ENCODE measurements at regions not wholly inside any gene's neighbourhood (a gene's known extent, or its start where the extent isn't known, plus 50 kb on each side); places are given as distances from the start of the nearest gene placed in this dataset.

DNA sequence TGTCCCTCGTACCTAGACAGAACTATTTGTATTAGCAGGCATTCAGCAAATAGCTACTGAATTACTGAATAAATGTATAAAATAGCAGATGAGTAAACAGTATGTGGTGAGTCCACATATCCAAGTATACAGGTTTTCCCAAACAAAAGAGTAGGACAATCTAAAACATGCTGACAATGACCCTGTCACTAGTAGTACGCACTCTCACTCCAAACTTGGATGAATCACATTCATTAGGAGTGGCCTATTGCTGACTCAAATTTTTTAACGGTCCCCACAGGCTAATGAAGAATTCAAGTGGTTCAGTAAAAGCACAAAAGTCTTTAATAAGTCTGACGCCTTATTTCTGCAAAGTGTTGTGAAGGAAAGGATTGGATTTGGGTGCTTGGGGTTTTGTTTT lies 449.3 kb upstream of the THBS1 start:
- no peaks in the 10 kb centered on the region for H3K27me3 ChIP-seq (ENCODE audit: low read depth)
- H3K4me3 ChIP-seq = no peak overlapping the region
- no peaks in the 10 kb centered on the region for H3K9me3 ChIP-seq
- no peak for DNase-seq (ENCODE audit: low spot score in 2 of 2)
- in situ Hi-C loops (cut with MboI; ENCODE audit: low sequenced_read_pairs) = no loop called here
- H3K36me3 ChIP-seq (replicated peaks) = no peaks in the 10 kb centered on the region
- H3K4me1 ChIP-seq = peaks cover 22% of the 10 kb centered on the region

DNA sequence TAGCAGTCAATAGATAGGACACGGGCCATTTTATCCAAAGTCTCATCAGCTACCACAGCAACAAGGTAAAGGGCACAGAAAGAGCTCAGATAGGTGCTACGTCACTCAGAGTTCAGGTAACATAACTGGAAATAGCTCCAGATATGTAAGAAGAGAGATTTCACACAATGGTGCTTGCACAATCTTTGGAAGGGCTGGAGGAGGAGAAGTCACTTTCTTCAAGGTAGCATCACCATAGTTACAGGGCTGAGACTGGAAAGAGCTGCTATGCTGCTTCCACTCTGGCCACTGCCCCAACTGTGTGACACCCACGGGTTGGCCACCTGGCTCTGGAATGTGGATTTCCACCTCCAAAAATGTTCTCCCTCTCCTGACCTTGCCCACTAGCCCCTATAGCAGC lies 448.8 kb upstream of the THBS1 start:
- no peak for DNase-seq (ENCODE audit: low spot score in 2 of 2)
- Histone ChIP-seq H3K4me1 (peaks cover 20% of the 10 kb centered on the region), H3K27me3 (ENCODE audit: low read depth) (no peaks in the 10 kb centered on the region), H3K4me3 (no peak overlapping the region), H3K9me3 (no peaks in the 10 kb centered on the region), H3K36me3 (replicated peaks) (no peaks in the 10 kb centered on the region)
- in situ Hi-C loops (cut with MboI; ENCODE audit: low sequenced_read_pairs) = no loop called here

DNA sequence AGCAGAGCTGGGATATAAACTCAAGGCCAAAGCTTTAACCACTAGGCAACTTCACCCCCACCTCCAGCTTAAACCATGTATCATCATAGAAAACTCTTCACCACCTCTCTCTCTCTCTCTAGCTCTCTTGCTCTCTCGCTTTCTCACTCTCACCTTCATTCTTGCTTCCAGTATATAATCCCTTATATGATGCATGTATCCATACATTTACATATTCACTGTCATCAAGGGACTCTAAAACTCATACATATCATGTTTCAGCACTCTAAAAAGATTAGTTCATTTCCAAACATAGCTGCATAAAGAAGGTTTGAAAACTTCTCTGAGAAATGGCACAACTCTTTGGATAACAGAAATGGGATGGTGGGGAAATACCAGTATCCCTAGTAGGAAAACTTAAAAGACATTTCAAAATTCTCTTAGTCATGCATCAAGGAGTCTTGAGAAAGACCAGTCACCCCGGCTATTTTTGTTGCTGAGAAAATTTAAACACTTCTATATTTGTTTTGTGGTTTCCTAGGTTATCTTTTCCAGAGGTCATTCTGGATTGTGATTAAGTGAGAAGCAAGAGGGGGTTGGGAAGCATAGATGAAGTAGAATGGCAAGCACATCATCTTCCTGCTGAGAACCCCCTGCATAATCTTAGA lies 447.8 kb upstream of the THBS1 start:
- in situ Hi-C loops (cut with MboI; ENCODE audit: low sequenced_read_pairs) = no loop called here
- Histone ChIP-seq H3K4me1 (peaks cover 10% of the 10 kb centered on the region), H3K4me3 (no peak overlapping the region), H3K36me3 (replicated peaks) (no peaks in the 10 kb centered on the region), H3K27me3 (ENCODE audit: low read depth) (no peaks in the 10 kb centered on the region), H3K9me3 (no peaks in the 10 kb centered on the region)
- DNase-seq (ENCODE audit: low spot score in 2 of 2) = no peak

DNA sequence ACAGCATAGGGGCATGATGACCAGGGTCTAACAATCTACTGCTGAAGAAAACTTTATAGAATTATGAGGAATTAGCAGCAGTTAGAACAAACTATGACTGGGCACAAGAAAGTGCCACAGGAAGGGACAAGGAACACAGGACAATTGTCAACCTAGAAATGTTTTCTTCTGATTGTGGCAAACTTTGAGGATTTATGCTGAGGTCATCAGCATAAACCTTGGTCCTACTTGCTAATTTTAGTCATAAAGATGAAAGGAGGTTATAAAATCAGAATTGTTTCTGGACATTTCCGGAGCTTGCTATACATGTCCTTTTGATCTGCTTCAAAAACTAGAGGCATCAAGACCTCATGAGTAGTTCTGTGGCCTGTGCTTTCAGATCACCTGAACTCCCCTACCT lies 446.6 kb upstream of the THBS1 start:
- Histone ChIP-seq H3K4me1 (no peaks in the 10 kb centered on the region), H3K9me3 (no peaks in the 10 kb centered on the region; the same call in 1 of the 2 replicates), H3K36me3 (replicated peaks) (no peaks in the 10 kb centered on the region), H3K27me3 (ENCODE audit: low read depth) (no peaks in the 10 kb centered on the region), H3K4me3 (no peak overlapping the region)
- in situ Hi-C loops (cut with MboI; ENCODE audit: low sequenced_read_pairs) = no loop called here
- no peak for DNase-seq (ENCODE audit: low spot score in 2 of 2)

DNA sequence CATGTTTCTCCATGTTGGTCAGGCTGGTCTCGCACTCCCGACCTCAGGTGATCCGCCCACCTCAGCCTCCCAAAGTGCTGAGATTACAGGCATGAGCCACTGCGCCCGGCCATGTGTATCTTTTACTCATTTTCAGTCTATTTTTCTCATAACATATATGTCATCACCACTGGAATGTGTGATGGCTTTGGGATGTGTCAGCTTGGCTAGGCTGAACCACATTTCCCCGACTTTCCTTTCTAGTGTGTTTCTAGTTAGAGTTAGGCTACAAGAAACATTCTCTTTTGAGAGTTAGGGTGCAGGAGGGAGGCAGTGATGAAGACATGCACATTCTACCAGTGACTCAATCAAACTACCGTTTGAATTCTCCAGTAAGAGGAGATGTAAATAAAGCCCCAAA lies 444.9 kb upstream of the THBS1 start:
- Histone ChIP-seq H3K4me1 (no peaks in the 10 kb centered on the region), H3K9me3 (no peaks in the 10 kb centered on the region; the same call in 1 of the 2 replicates), H3K27me3 (ENCODE audit: low read depth) (no peaks in the 10 kb centered on the region), H3K4me3 (no peak overlapping the region), H3K36me3 (replicated peaks) (no peaks in the 10 kb centered on the region)
- no peak for DNase-seq (ENCODE audit: low spot score in 2 of 2)
- in situ Hi-C loops (cut with MboI; ENCODE audit: low sequenced_read_pairs) = no loop called here

DNA sequence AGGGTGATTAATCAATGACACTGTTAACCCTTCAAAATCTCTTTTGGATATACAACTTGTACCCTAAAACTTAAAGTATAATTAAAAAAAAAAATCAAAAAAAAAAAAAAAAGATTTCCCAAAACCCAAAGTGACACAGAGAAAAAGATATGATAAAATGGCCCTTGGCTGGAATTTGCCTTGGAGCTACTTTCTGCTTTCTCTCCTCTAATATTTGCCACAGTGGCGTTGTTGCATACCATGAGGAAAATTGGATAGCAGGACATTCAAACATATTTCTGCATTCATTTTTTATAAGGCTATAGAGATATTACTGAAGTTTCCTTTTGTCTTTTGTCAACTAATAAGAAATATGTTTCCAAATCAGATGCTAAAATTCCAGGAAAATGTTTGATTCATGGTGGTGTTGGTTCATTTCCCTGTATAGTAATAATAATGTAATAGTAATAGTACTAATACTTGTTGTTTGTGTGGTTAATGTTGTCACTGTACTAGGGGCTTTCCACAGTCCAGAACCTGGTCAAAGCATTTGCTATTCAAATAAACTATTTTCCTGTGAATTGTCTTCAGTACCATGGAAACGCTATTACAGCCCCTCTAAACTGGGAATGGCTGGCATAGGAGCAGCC lies 441.3 kb upstream of the THBS1 start:
- DNase-seq (ENCODE audit: low spot score in 2 of 2) = no peak
- no peaks in the 10 kb centered on the region; the same call in 1 of the 2 replicates for H3K9me3 ChIP-seq
- H3K4me1 ChIP-seq = no peaks in the 10 kb centered on the region
- no peaks in the 10 kb centered on the region for H3K36me3 ChIP-seq (replicated peaks)
- no peak overlapping the region for H3K4me3 ChIP-seq
- no peaks in the 10 kb centered on the region for H3K27me3 ChIP-seq (ENCODE audit: low read depth)
- in situ Hi-C loops (cut with MboI; ENCODE audit: low sequenced_read_pairs) = no loop called here

DNA sequence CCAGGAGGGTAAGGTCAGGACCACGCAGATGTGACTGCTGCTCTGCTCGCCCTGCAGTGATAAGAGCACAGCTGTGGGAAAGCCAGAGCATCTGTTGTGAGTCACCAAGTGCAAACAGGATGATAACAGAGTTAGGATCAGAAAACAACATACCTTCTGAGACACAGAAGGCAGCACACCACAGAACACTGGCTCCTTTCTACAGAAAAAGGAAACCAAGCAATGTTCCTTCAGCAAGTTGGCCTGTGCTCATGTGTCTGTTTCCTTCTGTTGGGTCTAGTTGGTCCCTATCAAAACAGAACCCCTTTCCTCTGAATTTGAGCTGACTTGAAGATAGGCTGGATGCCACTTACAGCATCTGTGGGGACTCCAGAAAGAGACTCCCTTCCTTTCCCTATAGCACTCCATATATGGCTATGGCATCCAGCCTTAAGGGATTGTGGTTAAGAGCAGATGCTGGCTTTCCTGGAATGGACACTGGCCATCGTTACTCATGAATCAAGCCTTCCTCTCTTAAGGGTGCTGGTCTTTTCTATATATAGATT lies 440.7 kb upstream of the THBS1 start:
- no peaks in the 10 kb centered on the region for H3K27me3 ChIP-seq (ENCODE audit: low read depth)
- H3K9me3 ChIP-seq = no peaks in the 10 kb centered on the region; the same call in 1 of the 2 replicates
- DNase-seq (ENCODE audit: low spot score in 2 of 2) = no peak
- no peaks in the 10 kb centered on the region for H3K36me3 ChIP-seq (replicated peaks)
- H3K4me1 ChIP-seq = no peaks in the 10 kb centered on the region
- no peak overlapping the region for H3K4me3 ChIP-seq
- in situ Hi-C loops (cut with MboI; ENCODE audit: low sequenced_read_pairs) = no loop called here

DNA sequence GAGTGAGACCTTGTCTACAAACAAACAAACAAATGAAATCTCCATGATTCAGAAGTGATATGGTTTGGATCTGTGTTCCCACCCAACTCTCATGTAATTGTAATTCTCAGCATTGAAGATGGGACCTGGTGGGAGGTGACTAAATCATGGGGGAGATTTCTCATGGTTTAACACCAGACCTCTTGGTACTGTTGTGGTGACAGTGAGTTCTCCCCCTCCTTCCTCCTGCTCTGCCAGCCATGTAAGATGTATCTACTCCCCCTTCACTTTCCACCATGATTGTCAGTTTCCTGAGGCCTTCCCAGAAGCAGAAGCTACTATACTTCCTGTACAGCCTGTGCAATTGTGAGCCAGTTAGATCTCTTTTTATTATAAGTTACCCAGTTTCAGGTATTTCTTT lies 438.4 kb upstream of the THBS1 start:
- no peaks in the 10 kb centered on the region for H3K4me1 ChIP-seq
- H3K4me3 ChIP-seq = no peak overlapping the region
- no peaks in the 10 kb centered on the region for H3K36me3 ChIP-seq (replicated peaks)
- DNase-seq (ENCODE audit: low spot score in 2 of 2) = no peak
- H3K27me3 ChIP-seq (ENCODE audit: low read depth) = no peaks in the 10 kb centered on the region
- H3K9me3 ChIP-seq = no peaks in the 10 kb centered on the region; the same call in 1 of the 2 replicates
- in situ Hi-C loops (cut with MboI; ENCODE audit: low sequenced_read_pairs) = no loop called here

DNA sequence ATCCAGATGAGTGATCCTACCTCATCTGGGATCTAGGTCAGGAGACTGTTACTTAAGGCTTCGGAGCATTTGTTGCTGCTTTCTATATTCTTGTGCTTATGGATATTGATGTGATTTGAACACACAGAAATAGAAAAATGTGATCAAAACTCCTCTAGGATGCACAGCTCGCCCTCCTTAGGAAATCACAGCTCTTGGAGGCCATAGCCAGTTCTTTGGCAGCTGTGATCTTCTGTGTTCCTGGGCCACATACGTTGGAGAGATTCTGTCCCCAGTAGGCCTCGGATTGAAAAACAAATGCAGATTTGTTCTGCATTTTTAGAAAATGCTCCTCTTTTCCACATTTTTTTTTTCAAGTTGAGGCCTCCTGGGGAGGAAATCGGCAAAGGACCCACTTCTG lies 437.4 kb upstream of the THBS1 start:
- DNase-seq (ENCODE audit: low spot score in 2 of 2) = no peak

DNA sequence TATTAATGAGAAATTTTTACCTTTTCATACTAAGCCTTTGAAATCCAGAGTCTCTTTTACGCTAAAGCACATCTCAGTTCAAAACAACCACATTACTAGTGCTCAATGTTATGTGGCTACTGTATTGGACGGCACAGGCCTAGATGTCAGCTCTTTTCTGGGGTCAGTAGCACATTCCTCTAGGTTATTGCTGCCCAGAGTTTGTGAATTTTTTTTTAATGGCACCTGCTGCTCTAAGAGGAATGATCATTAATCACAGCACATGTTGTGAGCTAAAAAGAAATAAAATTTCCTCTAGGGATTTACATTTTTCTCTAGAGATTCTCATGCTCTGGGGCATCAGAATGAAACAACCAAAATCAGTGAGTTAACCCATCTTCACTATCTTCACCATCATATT lies 436.8 kb upstream of the THBS1 start:
- in situ Hi-C loops (cut with MboI; ENCODE audit: low sequenced_read_pairs) = no loop called here
- DNase-seq (ENCODE audit: low spot score in 2 of 2) = no peak
- Histone ChIP-seq H3K27me3 (ENCODE audit: low read depth) (no peaks in the 10 kb centered on the region), H3K9me3 (no peaks in the 10 kb centered on the region), H3K4me3 (no peak overlapping the region), H3K4me1 (no peaks in the 10 kb centered on the region), H3K36me3 (replicated peaks) (no peaks in the 10 kb centered on the region)

More for the DNA sequence above, 437.4 kb upstream of the THBS1 start:
- H3K36me3 ChIP-seq (replicated peaks) = no peaks in the 10 kb centered on the region
- no peak overlapping the region for H3K4me3 ChIP-seq
- no peaks in the 10 kb centered on the region for H3K4me1 ChIP-seq
- H3K9me3 ChIP-seq = no peaks in the 10 kb centered on the region; the same call in 1 of the 2 replicates
- no peaks in the 10 kb centered on the region for H3K27me3 ChIP-seq (ENCODE audit: low read depth)
- in situ Hi-C loops (cut with MboI; ENCODE audit: low sequenced_read_pairs) = no loop called here

DNA sequence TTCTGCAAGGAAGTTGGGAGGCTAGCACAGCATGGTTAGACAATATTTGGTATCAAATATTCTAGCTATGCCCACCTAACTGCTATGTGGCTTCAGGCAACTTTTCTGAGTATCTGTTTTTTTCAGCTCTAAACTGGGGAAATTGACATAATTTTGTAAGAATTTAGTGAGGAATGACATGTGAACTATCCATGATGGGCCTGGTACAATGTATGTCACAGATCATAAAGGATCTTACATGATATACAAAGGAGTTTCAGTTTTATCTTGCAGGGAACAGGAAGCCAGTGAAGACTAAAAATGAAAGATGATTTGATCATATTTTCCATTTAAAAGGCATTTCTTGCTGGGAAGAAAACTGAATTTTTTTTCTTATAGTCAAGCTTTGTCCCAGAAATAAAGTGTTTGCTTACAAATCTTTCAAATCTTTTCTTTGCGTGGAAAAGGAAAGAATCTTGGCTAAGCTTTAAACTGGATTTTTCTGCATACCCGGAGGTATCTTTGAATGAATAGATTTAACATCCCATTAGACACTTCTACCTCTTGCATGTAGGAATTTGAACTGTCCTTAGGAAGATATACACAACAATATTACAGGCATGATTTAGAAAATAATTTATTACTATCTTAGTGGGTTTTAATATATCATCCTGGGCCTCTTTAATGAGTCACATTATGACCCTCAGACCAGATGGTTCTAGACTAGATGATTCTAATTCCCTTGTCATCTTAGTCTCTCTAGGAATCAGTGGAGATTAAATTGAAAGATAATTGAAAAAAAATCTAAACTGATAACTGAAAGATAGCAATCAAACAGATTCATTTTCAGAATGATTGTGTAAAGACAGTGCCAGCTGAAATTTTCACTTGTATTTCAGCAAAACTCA lies 436.0 kb upstream of the THBS1 start:
- no peaks in the 10 kb centered on the region for H3K36me3 ChIP-seq (replicated peaks)
- no peaks in the 10 kb centered on the region for H3K27me3 ChIP-seq (ENCODE audit: low read depth)
- in situ Hi-C loops (cut with MboI; ENCODE audit: low sequenced_read_pairs) = no loop called here
- no peak for DNase-seq (ENCODE audit: low spot score in 2 of 2)
- H3K4me3 ChIP-seq = no peak overlapping the region
- no peaks in the 10 kb centered on the region for H3K9me3 ChIP-seq
- H3K4me1 ChIP-seq = no peaks in the 10 kb centered on the region

DNA sequence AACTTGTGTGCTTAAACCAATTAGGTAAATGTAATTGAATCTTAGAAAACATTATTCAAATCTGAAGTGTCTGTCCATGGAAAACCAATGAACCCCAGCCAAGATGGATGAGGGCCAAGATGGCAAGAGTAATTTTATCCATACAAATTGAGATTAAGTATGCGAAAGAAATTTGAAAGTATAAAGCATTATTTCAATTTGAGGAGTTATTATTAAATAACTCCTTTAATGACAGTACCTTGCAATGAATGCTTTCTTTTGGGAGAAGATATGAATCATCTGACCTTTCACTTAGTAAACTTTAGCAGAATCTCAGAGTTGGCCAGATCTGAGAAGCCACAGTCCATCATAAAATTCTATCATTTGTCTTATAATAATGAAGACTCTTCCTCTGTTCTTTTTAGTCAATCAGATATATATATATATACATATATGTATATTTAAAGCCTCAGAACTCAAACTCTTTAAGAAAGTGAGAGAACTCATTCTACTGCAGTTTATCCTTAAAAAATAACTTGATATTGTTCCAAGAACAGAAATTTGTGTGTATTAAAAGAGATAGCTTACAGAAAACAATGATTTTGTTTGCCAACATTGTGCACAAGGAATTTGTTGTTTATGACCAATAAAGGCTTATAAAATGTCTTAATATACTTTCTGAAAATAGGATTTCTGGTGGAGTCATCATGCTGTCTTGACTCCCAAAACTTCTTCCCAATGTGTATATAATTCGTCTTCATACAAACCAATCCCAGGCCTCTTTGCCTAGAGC lies 434.8 kb upstream of the THBS1 start:
- in situ Hi-C loops (cut with MboI; ENCODE audit: low sequenced_read_pairs) = no loop called here
- H3K27me3 ChIP-seq (ENCODE audit: low read depth) = no peaks in the 10 kb centered on the region
- no peaks in the 10 kb centered on the region for H3K36me3 ChIP-seq (replicated peaks)
- DNase-seq (ENCODE audit: low spot score in 2 of 2) = no peak
- H3K4me3 ChIP-seq = no peak overlapping the region
- H3K4me1 ChIP-seq = no peaks in the 10 kb centered on the region
- H3K9me3 ChIP-seq = no peaks in the 10 kb centered on the region

DNA sequence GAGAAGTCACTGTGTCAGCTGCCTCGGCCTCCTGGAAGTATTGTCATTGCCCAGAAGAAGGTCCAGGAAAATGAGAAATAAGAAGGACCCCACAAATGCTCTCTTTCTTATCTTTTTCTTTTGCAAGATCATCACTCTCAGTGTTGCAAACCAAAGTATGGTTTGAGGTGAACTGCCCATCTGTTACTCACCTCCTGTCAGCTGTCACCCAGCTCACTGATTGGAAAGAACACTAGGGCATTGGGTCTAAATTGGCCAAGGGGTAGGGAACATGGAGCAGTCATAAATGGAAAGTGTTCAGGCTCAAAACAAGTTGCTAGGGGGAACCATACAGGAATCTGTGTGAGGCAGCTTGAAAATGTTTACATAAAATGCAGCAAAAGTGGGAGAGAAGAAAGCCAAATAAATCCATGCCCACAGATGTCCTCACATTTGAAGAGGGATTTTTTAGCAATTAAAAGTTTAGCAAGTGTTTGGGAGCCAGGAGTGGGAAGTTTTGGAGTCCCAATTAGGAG lies 431.2 kb upstream of the THBS1 start:
- H3K27me3 ChIP-seq (ENCODE audit: low read depth) = no peaks in the 10 kb centered on the region
- no peak for DNase-seq (ENCODE audit: low spot score in 2 of 2)
- in situ Hi-C loops (cut with MboI; ENCODE audit: low sequenced_read_pairs) = loop anchor here (25.0 kb wide), 1 partner anchor 438 kb away; the partner anchor contains the start of gene THBS1

More for the DNA sequence above, 431.2 kb upstream of the THBS1 start:
- H3K36me3 ChIP-seq (replicated peaks) = no peaks in the 10 kb centered on the region
- H3K4me1 ChIP-seq = peaks cover 5% of the 10 kb centered on the region
- H3K4me3 ChIP-seq = no peak overlapping the region
- no peaks in the 10 kb centered on the region for H3K9me3 ChIP-seq

Data from HAP-1 (cell line).